ENCODE measurements at regions not wholly inside any gene's neighbourhood (a gene's known extent, or its start where the extent isn't known, plus 50 kb on each side); places are given as distances from the start of the nearest gene placed in this dataset.

DNA sequence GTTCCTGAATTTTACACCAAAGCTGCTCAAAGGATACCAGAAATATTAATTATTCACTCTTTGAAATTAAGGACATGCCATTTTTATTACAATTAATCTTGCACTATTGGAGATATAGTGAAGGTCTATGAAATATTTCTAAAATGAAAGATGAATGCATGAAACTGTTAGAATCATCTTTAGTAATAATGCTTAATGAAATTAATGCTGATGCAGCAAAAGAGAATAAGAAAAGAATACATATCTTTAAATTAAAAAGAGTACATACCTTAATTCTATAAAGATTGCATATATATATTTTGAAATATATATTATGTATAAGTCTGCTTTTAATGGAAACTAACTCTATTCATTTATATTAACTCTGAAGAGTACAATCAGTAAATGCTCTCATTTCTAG lies 236.0 kb downstream of the ALX1 start:
- Histone ChIP-seq H3K27me3 (ENCODE audit: control insufficient read depth in 1 of 2, insufficient read depth in 2 of 2, low read length in 2 of 2) (no peaks in the 10 kb centered on the region), H3K4me2 (ENCODE audit: low read depth, low read length) (no peak overlapping the region), H3K27ac (ENCODE audit: extremely low read length, insufficient read depth, low read length) (no peak overlapping the region), H3K9ac (ENCODE audit: insufficient read depth, low read depth, low read length) (no peak overlapping the region), H3K4me3 (replicated peaks in 1 of 3; ENCODE audit: insufficient read depth in 1 of 3, low read depth in 2 of 3, low read length in 3 of 3) (no peak overlapping the region), H3K4me1 (ENCODE audit: insufficient read depth, low read length) (no peaks in the 10 kb centered on the region), H4K20me1 (ENCODE audit: insufficient read depth, low read length) (no peaks in the 10 kb centered on the region), H3K79me2 (ENCODE audit: insufficient read depth, low read length) (no peaks in the 10 kb centered on the region), H3K36me3 (replicated peaks in 1 of 2; ENCODE audit: control insufficient read depth in 1 of 2, insufficient read depth in 2 of 2, low read length in 2 of 2) (no peaks in the 10 kb centered on the region), H3K9me3 (ENCODE audit: low read length) (no peaks in the 10 kb centered on the region), H2AFZ (ENCODE audit: low read length) (no peak overlapping the region)
- intact Hi-C loops (cut with micrococcal nuclease; ENCODE audit: unreplicated experiment) (no loop called here), in situ Hi-C loops (cut with HindIII; ENCODE audit: extremely low pct_ligation_motif_present, low pct_unique_long_range_greater_than_20kb) (no loop called here)
- TF ChIP-seq, protein P1, sequence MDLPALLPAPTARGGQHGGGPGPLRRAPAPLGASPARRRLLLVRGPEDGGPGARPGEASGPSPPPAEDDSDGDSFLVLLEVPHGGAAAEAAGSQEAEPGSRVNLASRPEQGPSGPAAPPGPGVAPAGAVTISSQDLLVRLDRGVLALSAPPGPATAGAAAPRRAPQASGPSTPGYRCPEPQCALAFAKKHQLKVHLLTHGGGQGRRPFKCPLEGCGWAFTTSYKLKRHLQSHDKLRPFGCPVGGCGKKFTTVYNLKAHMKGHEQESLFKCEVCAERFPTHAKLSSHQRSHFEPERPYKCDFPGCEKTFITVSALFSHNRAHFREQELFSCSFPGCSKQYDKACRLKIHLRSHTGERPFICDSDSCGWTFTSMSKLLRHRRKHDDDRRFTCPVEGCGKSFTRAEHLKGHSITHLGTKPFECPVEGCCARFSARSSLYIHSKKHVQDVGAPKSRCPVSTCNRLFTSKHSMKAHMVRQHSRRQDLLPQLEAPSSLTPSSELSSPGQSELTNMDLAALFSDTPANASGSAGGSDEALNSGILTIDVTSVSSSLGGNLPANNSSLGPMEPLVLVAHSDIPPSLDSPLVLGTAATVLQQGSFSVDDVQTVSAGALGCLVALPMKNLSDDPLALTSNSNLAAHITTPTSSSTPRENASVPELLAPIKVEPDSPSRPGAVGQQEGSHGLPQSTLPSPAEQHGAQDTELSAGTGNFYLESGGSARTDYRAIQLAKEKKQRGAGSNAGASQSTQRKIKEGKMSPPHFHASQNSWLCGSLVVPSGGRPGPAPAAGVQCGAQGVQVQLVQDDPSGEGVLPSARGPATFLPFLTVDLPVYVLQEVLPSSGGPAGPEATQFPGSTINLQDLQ (CRISPR knock-in tag; IDR thresholded peaks at IDR 0.05) = no peak
- no peak for TF ChIP-seq RBFOX2 (IDR thresholded peaks at IDR 0.05; ENCODE audit: low read depth, low read length)
- TF ChIP-seq, protein P2, sequence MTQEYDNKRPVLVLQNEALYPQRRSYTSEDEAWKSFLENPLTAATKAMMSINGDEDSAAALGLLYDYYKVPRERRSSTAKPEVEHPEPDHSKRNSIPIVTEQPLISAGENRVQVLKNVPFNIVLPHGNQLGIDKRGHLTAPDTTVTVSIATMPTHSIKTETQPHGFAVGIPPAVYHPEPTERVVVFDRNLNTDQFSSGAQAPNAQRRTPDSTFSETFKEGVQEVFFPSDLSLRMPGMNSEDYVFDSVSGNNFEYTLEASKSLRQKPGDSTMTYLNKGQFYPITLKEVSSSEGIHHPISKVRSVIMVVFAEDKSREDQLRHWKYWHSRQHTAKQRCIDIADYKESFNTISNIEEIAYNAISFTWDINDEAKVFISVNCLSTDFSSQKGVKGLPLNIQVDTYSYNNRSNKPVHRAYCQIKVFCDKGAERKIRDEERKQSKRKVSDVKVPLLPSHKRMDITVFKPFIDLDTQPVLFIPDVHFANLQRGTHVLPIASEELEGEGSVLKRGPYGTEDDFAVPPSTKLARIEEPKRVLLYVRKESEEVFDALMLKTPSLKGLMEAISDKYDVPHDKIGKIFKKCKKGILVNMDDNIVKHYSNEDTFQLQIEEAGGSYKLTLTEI (CRISPR knock-in tag; conservative IDR thresholded peaks at IDR 0.05) = no peak
- TF ChIP-seq MAFK (conservative IDR thresholded peaks at IDR 0.05 in 1 of 2, IDR thresholded peaks at IDR 0.05 in 1 of 2; ENCODE audit: low read length in 2 of 2) = peak; percentile 74 to 95
- peak; percentile 86 for TF ChIP-seq MAFF (IDR thresholded peaks at IDR 0.05; ENCODE audit: low read depth, low read length)
- TF ChIP-seq, protein P3, sequence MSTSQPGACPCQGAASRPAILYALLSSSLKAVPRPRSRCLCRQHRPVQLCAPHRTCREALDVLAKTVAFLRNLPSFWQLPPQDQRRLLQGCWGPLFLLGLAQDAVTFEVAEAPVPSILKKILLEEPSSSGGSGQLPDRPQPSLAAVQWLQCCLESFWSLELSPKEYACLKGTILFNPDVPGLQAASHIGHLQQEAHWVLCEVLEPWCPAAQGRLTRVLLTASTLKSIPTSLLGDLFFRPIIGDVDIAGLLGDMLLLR (CRISPR knock-in tag; IDR thresholded peaks at IDR 0.05) = no peak
- FAIRE-seq = no peak
- no TSS peak for BruUV-seq (replicated peaks)
- no peak for DNase-seq (ENCODE audit: low spot score)
- CTCF ChIA-PET (ENCODE audit: low intra/inter-chr PET ratio, low total read pairs) = no interaction called here
- POLR2A ChIA-PET = no interaction called here
- no peak for ATAC-seq

Data from HepG2 (cell line).